PC-3 (cell line): ENCODE measurements at regions not wholly inside any gene's neighbourhood (a gene's known extent, or its start where the extent isn't known, plus 50 kb on each side); places are given as distances from the start of the nearest gene placed in this dataset.

Experiments
- ATAC-seq: fragments of 200-7000 bp; cut with Tn5 transposase; 2 replicates; pipeline ENCODE4 v1.9.1; 2020; ENCODE audit warnings: mild to moderate bottlenecking, moderate library complexity
- BruUV-seq: library from RNA; stranded (reverse); fragments of 400-500 nt; replicated peaks from 2 replicates; lab custom pipeline; 2021; lab: Mats Ljungman, UMichigan
- CTCF ChIA-PET: fragments of 300-600 bp; sonication (Branson Sonifier 250); formaldehyde crosslinking; loops from one replicate; lab custom pipeline; 2022; ENCODE audit warnings: antibody characterized with exemption; lab: Charles Lee
- POLR2A ChIA-PET: fragments of 300-600 bp; sonication (Branson Sonifier 250); formaldehyde crosslinking; loops from one replicate; lab custom pipeline; 2022; ENCODE audit warnings: antibody characterized with exemption; ENCODE audit not compliant: unreplicated experiment; lab: Charles Lee
- DNase-seq: peaks from one replicate; pipeline ENCODE4 v3.0.0-alpha.2; 2015
- H2AFZ ChIP-seq: fragments of 300-600 bp; sonication (generic); 2 replicates; pipeline ENCODE4 v1.6.0; 2016; ENCODE audit warnings: antibody characterized with exemption, low read length
- H3F3A ChIP-seq: fragments of 300-600 bp; sonication (generic); one replicate; pipeline ENCODE4 v1.6.0; 2017; ENCODE audit warnings: antibody characterized with exemption, low read length, control low read depth, mild to moderate bottlenecking; ENCODE audit not compliant: unreplicated experiment
- H3K27ac ChIP-seq: fragments of 300-600 bp; sonication (generic); 2 replicates; pipeline ENCODE4 v1.5.1; 2016; ENCODE audit warnings: mild to moderate bottlenecking, low read length
- H3K27me3 ChIP-seq: fragments of 300-600 bp; sonication (generic); 2 replicates; pipeline ENCODE4 v1.6.1; 2016; ENCODE audit warnings: low read length, mixed read lengths
- H3K36me3 ChIP-seq: fragments of 300-600 bp; sonication (generic); 2 replicates; pipeline ENCODE4 v1.6.1; 2016; ENCODE audit warnings: low read depth, mixed run types, low read length, mixed read lengths
- H3K4me1 ChIP-seq: fragments of 300-600 bp; sonication (generic); 2 replicates; pipeline ENCODE4 v1.5.1; 2016; ENCODE audit warnings: low read length; ENCODE audit not compliant: insufficient read depth
- H3K4me2 ChIP-seq: fragments of 300-600 bp; sonication (generic); 2 replicates; pipeline ENCODE4 v1.6.0; 2016; ENCODE audit warnings: low read length
- H3K4me3 ChIP-seq: fragments of 300-600 bp; sonication (generic); 2 replicates; pipeline ENCODE4 v1.5.1; 2016; ENCODE audit warnings: mild to moderate bottlenecking, low read length, mixed read lengths
- H3K79me2 ChIP-seq: fragments of 300-600 bp; sonication (generic); 2 replicates; pipeline ENCODE4 v1.6.1; 2017; ENCODE audit warnings: low read length, mixed read lengths
- H3K9ac ChIP-seq: fragments of 300-600 bp; sonication (generic); 2 replicates; pipeline ENCODE4 v1.6.0; 2016; ENCODE audit warnings: mild to moderate bottlenecking, low read length
- H3K9me2 ChIP-seq: fragments of 300-600 bp; sonication (generic); replicated peaks from 2 replicates; pipeline ENCODE4 v1.6.1; 2016; ENCODE audit warnings: mixed run types, low read length, mixed read lengths
- H3K9me3 ChIP-seq: fragments of 300-600 bp; sonication (generic); 2 replicates; pipeline ENCODE4 v1.6.1; 2016; ENCODE audit warnings: low read length, mixed read lengths
- H4K20me1 ChIP-seq: fragments of 300-600 bp; sonication (generic); 2 replicates; pipeline ENCODE4 v1.6.1; 2016; ENCODE audit warnings: low read length, mixed read lengths
- EZH2 ChIP-seq: fragments of 300-600 bp; sonication (generic); IDR thresholded peaks from one replicate; pipeline ENCODE4 v1.6.1; 2017; ENCODE audit warnings: antibody characterized with exemption, mild to moderate bottlenecking, low read length; ENCODE audit not compliant: unreplicated experiment
- EZH2phosphoT487 ChIP-seq: fragments of 300-600 bp; sonication (generic); IDR thresholded peaks from 2 replicates; pipeline ENCODE4 v1.6.1; 2018; ENCODE audit warnings: mild to moderate bottlenecking, antibody characterized with exemption, low read length, borderline replicate concordance
- intact Hi-C: fragments of 100-400 bp; cut with micrococcal nuclease; formaldehyde crosslinking; loops from 2 replicates; pipeline ENCODE4 v1.9.0; 2023
- TF ChIP-seq, protein P1 (sequence below): fragments of 300-600 bp; sonication (generic); conservative IDR thresholded peaks from 2 replicates; pipeline ENCODE4 v1.5.1; 2017; ENCODE audit warnings: antibody characterized with exemption, low read depth, mild to moderate bottlenecking, low read length

DNA sequence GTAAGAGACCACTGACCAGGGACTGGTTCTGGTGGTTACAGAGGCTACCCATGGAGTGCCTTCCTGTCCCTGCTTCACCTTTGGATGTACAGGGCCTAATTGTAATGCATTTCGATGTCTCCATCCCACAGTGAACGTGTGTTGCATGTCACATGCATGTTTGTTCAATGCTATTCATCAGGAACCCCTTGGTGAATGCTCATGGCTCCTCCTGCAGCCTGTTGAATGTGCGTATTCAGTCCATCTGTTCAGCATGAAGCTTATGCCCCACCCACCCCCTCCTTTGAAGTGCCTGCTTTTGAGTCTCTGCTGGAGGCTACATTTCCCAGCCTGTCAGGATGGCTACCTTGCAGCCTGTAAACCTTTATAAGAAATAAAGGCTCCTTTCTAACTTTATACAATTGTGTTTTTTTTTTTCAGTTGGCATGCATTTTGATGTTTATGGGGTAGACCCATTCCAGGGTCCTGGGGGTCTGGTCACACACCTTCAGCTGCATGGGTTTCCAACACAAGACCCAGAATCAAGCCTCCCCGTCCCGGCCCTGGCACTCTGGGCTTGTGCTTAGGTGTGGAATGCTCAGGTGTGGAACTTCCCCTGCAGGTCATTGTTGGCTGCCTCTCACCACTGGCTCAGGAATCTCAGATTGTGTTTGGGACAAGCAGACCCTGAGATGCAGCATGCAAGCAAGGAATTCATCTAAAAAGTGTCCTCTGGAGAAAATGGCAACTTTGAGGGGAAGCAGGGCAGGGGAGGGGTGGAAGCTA lies 238.8 kb upstream of the HDAC4 start:
- no peaks in the 10 kb centered on the region for H3K4me1 ChIP-seq
- H2AFZ ChIP-seq: no peak overlapping the region
- ChIA-PET CTCF (no interaction called here), POLR2A (no interaction called here)
- H3K4me3 ChIP-seq: no peak overlapping the region
- H3K27me3 ChIP-seq: peaks cover 10% of the 10 kb centered on the region
- no peaks in the 10 kb centered on the region for H4K20me1 ChIP-seq
- H3K27ac ChIP-seq: no peak overlapping the region
- no peak overlapping the region for H3K9ac ChIP-seq
- intact Hi-C loops: no loop called here
- BruUV-seq: no TSS peak
- TF ChIP-seq EZH2: no peak
- TF ChIP-seq, protein P1, sequence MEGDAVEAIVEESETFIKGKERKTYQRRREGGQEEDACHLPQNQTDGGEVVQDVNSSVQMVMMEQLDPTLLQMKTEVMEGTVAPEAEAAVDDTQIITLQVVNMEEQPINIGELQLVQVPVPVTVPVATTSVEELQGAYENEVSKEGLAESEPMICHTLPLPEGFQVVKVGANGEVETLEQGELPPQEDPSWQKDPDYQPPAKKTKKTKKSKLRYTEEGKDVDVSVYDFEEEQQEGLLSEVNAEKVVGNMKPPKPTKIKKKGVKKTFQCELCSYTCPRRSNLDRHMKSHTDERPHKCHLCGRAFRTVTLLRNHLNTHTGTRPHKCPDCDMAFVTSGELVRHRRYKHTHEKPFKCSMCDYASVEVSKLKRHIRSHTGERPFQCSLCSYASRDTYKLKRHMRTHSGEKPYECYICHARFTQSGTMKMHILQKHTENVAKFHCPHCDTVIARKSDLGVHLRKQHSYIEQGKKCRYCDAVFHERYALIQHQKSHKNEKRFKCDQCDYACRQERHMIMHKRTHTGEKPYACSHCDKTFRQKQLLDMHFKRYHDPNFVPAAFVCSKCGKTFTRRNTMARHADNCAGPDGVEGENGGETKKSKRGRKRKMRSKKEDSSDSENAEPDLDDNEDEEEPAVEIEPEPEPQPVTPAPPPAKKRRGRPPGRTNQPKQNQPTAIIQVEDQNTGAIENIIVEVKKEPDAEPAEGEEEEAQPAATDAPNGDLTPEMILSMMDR: no peak
- TF ChIP-seq EZH2phosphoT487: no peak
- ATAC-seq (no peak), DNase-seq (no peak)
- H3K4me2 ChIP-seq: no peak overlapping the region
- H3K9me3 ChIP-seq: no peaks in the 10 kb centered on the region
- H3K9me2 ChIP-seq: no peaks in the 10 kb centered on the region
- H3K79me2 ChIP-seq: no peaks in the 10 kb centered on the region
- H3F3A ChIP-seq: no peaks in the 10 kb centered on the region
- H3K36me3 ChIP-seq: no peaks in the 10 kb centered on the region

DNA sequence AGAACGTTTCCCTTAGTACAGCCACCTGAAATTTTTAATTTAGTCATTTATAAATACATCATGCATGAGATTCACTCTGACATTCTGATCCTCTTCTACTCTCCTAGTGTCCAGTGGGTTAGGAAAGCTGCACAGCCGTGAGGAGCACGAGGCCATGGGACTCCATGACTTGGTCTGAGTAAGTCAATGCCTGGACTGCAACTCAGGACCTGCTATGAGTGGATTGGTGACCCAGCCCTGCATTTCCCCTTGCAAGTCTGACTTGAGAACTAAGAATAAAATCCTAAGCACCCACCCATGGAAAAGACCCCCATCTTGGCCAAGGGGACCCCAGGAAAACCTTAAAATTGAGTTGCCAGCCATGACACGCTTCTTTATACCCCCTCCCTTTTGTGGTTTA lies 237.6 kb upstream of the HDAC4 start:
- CTCF ChIA-PET: no interaction called here
- H3K79me2 ChIP-seq: no peaks in the 10 kb centered on the region
- H3K27me3 ChIP-seq: peaks cover 10% of the 10 kb centered on the region
- no peak overlapping the region for H2AFZ ChIP-seq
- H3F3A ChIP-seq: no peaks in the 10 kb centered on the region
- no peaks in the 10 kb centered on the region for H3K9me2 ChIP-seq
- H4K20me1 ChIP-seq: no peaks in the 10 kb centered on the region
- H3K4me1 ChIP-seq: no peaks in the 10 kb centered on the region
- H3K9me3 ChIP-seq: no peaks in the 10 kb centered on the region
- DNase-seq: no peak
- BruUV-seq: no TSS peak
- TF ChIP-seq EZH2 (no peak), EZH2phosphoT487 (no peak)
- TF ChIP-seq, protein P1: no peak
- no peak for ATAC-seq
- no peak overlapping the region for H3K27ac ChIP-seq
- H3K36me3 ChIP-seq: no peaks in the 10 kb centered on the region
- POLR2A ChIA-PET: no interaction called here
- no peak overlapping the region for H3K4me3 ChIP-seq
- H3K9ac ChIP-seq: no peak overlapping the region
- no peak overlapping the region for H3K4me2 ChIP-seq
- intact Hi-C loops: no loop called here

DNA sequence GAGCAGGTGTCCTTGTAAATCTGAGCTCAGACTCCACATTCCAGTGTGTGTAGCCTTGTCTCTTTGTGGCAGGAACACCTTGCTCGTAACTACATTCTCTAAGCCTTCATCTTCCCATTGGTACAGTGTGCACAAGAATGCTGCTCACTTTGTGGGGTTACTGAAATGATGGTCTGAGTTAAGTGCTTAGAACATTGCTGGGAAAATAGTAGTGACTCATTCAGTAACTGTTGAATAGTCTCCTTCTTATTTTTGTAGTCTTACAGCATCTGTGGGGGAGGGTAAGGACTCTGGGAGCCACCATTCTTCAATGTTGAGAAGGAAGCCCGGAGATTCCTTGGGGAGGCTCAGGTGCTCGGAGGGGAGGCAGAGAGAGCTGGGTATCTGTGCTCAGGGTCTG lies 236.0 kb upstream of the HDAC4 start:
- Histone ChIP-seq H3F3A (no peaks in the 10 kb centered on the region), H3K27me3 (peaks cover 16% of the 10 kb centered on the region), H3K4me3 (no peak overlapping the region), H3K4me1 (no peaks in the 10 kb centered on the region), H3K4me2 (no peak overlapping the region), H3K27ac (no peak overlapping the region), H3K9me2 (no peaks in the 10 kb centered on the region), H4K20me1 (no peaks in the 10 kb centered on the region), H3K9ac (no peak overlapping the region), H3K9me3 (no peaks in the 10 kb centered on the region), H3K79me2 (no peaks in the 10 kb centered on the region), H2AFZ (no peak overlapping the region), H3K36me3 (no peaks in the 10 kb centered on the region)
- DNase-seq (no peak), ATAC-seq (no peak)
- BruUV-seq: no TSS peak
- ChIA-PET CTCF (no interaction called here), POLR2A (interaction anchor here (0.6 kb wide), 1 partner anchor 349 kb away, joined by 3 read pairs; no protein-coding TSS in a partner anchor)
- intact Hi-C loops: no loop called here
- TF ChIP-seq, protein P1: no peak
- TF ChIP-seq EZH2phosphoT487 (no peak), EZH2 (no peak)
